CD14-positive monocyte (primary cell): ENCODE measurements at regions not wholly inside any gene's neighbourhood (a gene's known extent, or its start where the extent isn't known, plus 50 kb on each side); places are given as distances from the start of the nearest gene placed in this dataset.

Source experiments
- DNase-seq, 3 donors: peaks; one replicate each; pipeline ENCODE4 v3.0.0-alpha.2; 2011 to 2022
- H2AFZ ChIP-seq: 2 replicates; pipeline ENCODE4 v1.6.0; 2012; ENCODE audit warnings: mild to moderate bottlenecking, low read depth, low read length, inconsistent platforms; ENCODE audit not compliant: insufficient read depth, poor library complexity, severe bottlenecking
- H3K27ac ChIP-seq, 2 donors: 1 replicate in 1 of 2; 2 replicates in 1 of 2; pipeline ENCODE4 v1.5.1; 2012 to 2013; ENCODE audit warnings: low read length in 2 of 2, control low read depth in 1 of 2, inconsistent platforms in 1 of 2, low read depth in 1 of 2, mild to moderate bottlenecking in 1 of 2
- H3K27me3 ChIP-seq, 2 donors: one replicate each; pipeline versions ENCODE4 v1.6.0 to v1.6.1; 2011 to 2013; ENCODE audit warnings: low read length in 2 of 2; ENCODE audit not compliant: control insufficient read depth in 2 of 2, insufficient read depth in 2 of 2
- H3K36me3 ChIP-seq, 2 donors: replicated peaks in 1 of 2; 1 replicate in 1 of 2; 2 replicates in 1 of 2; pipeline versions ENCODE4 v1.5.1 to v1.6.1; 2012 to 2013; ENCODE audit warnings: low read length in 2 of 2, control low read depth in 1 of 2, inconsistent platforms in 1 of 2, mild to moderate bottlenecking in 1 of 2; ENCODE audit not compliant: insufficient read depth in 2 of 2, control insufficient read depth in 1 of 2
- H3K4me1 ChIP-seq, 2 donors: 1 replicate in 1 of 2; 2 replicates in 1 of 2; pipeline versions ENCODE4 v1.5.1 to v1.6.1; 2012 to 2013; ENCODE audit warnings: low read length in 2 of 2, control low read depth in 1 of 2, inconsistent platforms in 1 of 2, mild to moderate bottlenecking in 1 of 2, moderate library complexity in 1 of 2; ENCODE audit not compliant: insufficient read depth in 2 of 2, control insufficient read depth in 1 of 2
- H3K4me2 ChIP-seq: replicated peaks from 2 replicates; pipeline ENCODE3; 2012; ENCODE audit warnings: low read length, moderate library complexity, mild to moderate bottlenecking; ENCODE audit not compliant: poor library complexity, severe bottlenecking; ENCODE audit errors: extremely low read depth
- H3K4me3 ChIP-seq, 3 experiments: fragments of 200-600 bp in 1 of 3; sonication (generic) in 1 of 3; replicated peaks in 1 of 3; 1 replicate in 2 of 3; 2 replicates in 1 of 3; pipeline ENCODE4 v1.5.1; 2011 to 2013; ENCODE audit warnings: low read length in 3 of 3, mild to moderate bottlenecking in 3 of 3, control low read depth in 2 of 3, low read depth in 2 of 3, inconsistent platforms in 1 of 3, moderate library complexity in 1 of 3
- H3K79me2 ChIP-seq: 2 replicates; pipeline ENCODE4 v1.6.0; 2012; ENCODE audit warnings: mild to moderate bottlenecking, control low read depth, inconsistent platforms, low read length, moderate library complexity; ENCODE audit not compliant: insufficient read depth
- H3K9ac ChIP-seq: 2 replicates; pipeline ENCODE4 v1.6.0; 2017; ENCODE audit warnings: low read length, mild to moderate bottlenecking; ENCODE audit not compliant: insufficient read depth, poor library complexity, severe bottlenecking
- H3K9me3 ChIP-seq, 2 donors: replicated peaks in 1 of 2; 1 replicate in 1 of 2; 2 replicates in 1 of 2; pipeline versions ENCODE4 v1.5.1 to v1.6.1; 2012 to 2013; ENCODE audit warnings: low read length in 2 of 2, control low read depth in 1 of 2; ENCODE audit not compliant: control insufficient read depth in 1 of 2, insufficient read depth in 1 of 2
- H4K20me1 ChIP-seq: 2 replicates; pipeline ENCODE4 v1.6.0; 2012; ENCODE audit warnings: mild to moderate bottlenecking, low read length, control low read depth, moderate library complexity; ENCODE audit not compliant: insufficient read depth
- H3K27ac Mint-ChIP-seq, 7 donors: one replicate each; pipeline ENCODE4 v1.8.0; 2020; ENCODE audit warnings: mild to moderate bottlenecking in 7 of 7, mixed read lengths in 7 of 7, moderate library complexity in 6 of 7, inconsistent platforms in 2 of 7
- H3K27me3 Mint-ChIP-seq, 3 donors: one replicate each; pipeline ENCODE4 v1.8.0; 2021 to 2022; ENCODE audit warnings: low read depth in 3 of 3, mild to moderate bottlenecking in 3 of 3, mixed read lengths in 3 of 3, moderate library complexity in 3 of 3, inconsistent platforms in 1 of 3
- H3K36me3 Mint-ChIP-seq, 2 donors: one replicate each; pipeline ENCODE4 v1.8.0; 2020; ENCODE audit warnings: mixed read lengths in 2 of 2, inconsistent platforms in 1 of 2, mild to moderate bottlenecking in 1 of 2
- H3K4me1 Mint-ChIP-seq: one replicate; pipeline ENCODE4 v1.8.0; 2020; ENCODE audit warnings: mild to moderate bottlenecking, mixed read lengths
- H3K4me3 Mint-ChIP-seq, 2 donors: one replicate each; pipeline ENCODE4 v1.8.0; 2020; ENCODE audit warnings: mild to moderate bottlenecking in 2 of 2, mixed read lengths in 2 of 2, moderate library complexity in 1 of 2
- H3K9me3 Mint-ChIP-seq, 7 donors: one replicate each; pipeline ENCODE4 v1.8.0; 2020 to 2022; ENCODE audit warnings: mixed read lengths in 7 of 7, mild to moderate bottlenecking in 6 of 7, moderate library complexity in 6 of 7, inconsistent platforms in 2 of 7
- WGBS: methylation state at CpG from one replicate; pipeline ENCODE4 v1.1.5; 2013; ENCODE audit warnings: missing lambda C conversion rate; ENCODE audit not compliant: insufficient coverage; 5-methylcytosine and 5-hydroxymethylcytosine counted together
- intact Hi-C, 2 donors: fragments of 100-400 bp; cut with micrococcal nuclease; formaldehyde crosslinking; loops; one replicate each; pipeline versions ENCODE4 v1.15.0 to v1.15.1; 2023
- TF ChIP-seq, protein P1 (sequence below): fragments of 200-600 bp; IDR thresholded peaks from one replicate; pipeline ENCODE4 v1.8.0; 2022; ENCODE audit warnings: antibody characterized with exemption, mild to moderate bottlenecking

GRCh38 chr4:63618883-63619718, 790.1 kb downstream of the TECRL start:
- H2AFZ ChIP-seq = no peak overlapping the region
- no peak overlapping the region for H3K9ac ChIP-seq
- Mint-ChIP-seq H3K27ac (no peak overlapping the region), H3K4me1 (no peaks in the 10 kb centered on the region), H3K4me3 (no peak overlapping the region), H3K36me3 (no peaks in the 10 kb centered on the region), H3K9me3 (no peaks in the 10 kb centered on the region), H3K27me3 (no peaks in the 10 kb centered on the region)
- H3K27ac ChIP-seq = no peak overlapping the region
- H3K4me2 ChIP-seq = no peak overlapping the region
- no peaks in the 10 kb centered on the region for H3K9me3 ChIP-seq
- H3K79me2 ChIP-seq = no peaks in the 10 kb centered on the region
- no CpG with 5 or more reads among the region's 6 CpGs for WGBS
- intact Hi-C loops = no loop called here
- DNase-seq = no peak
- no peaks in the 10 kb centered on the region for H3K4me1 ChIP-seq
- TF ChIP-seq, protein P1, sequence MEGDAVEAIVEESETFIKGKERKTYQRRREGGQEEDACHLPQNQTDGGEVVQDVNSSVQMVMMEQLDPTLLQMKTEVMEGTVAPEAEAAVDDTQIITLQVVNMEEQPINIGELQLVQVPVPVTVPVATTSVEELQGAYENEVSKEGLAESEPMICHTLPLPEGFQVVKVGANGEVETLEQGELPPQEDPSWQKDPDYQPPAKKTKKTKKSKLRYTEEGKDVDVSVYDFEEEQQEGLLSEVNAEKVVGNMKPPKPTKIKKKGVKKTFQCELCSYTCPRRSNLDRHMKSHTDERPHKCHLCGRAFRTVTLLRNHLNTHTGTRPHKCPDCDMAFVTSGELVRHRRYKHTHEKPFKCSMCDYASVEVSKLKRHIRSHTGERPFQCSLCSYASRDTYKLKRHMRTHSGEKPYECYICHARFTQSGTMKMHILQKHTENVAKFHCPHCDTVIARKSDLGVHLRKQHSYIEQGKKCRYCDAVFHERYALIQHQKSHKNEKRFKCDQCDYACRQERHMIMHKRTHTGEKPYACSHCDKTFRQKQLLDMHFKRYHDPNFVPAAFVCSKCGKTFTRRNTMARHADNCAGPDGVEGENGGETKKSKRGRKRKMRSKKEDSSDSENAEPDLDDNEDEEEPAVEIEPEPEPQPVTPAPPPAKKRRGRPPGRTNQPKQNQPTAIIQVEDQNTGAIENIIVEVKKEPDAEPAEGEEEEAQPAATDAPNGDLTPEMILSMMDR = no peak
- H4K20me1 ChIP-seq = no peaks in the 10 kb centered on the region
- H3K36me3 ChIP-seq = no peaks in the 10 kb centered on the region
- H3K4me3 ChIP-seq = no peak overlapping the region
- H3K27me3 ChIP-seq = no peaks in the 10 kb centered on the region

GRCh38 chr4:63607169-63607872, 801.9 kb downstream of the TECRL start:
- H3K27ac ChIP-seq = no peak overlapping the region
- H4K20me1 ChIP-seq = no peaks in the 10 kb centered on the region
- no peaks in the 10 kb centered on the region for H3K9me3 ChIP-seq
- H3K79me2 ChIP-seq = no peaks in the 10 kb centered on the region
- H3K4me1 ChIP-seq = no peaks in the 10 kb centered on the region
- H3K4me2 ChIP-seq = no peak overlapping the region
- no peak overlapping the region for H3K4me3 ChIP-seq
- no peak for DNase-seq
- no peaks in the 10 kb centered on the region for H3K27me3 Mint-ChIP-seq
- H3K36me3 Mint-ChIP-seq = no peaks in the 10 kb centered on the region
- no peaks in the 10 kb centered on the region for H3K27me3 ChIP-seq
- H3K9me3 Mint-ChIP-seq = peaks cover 0 to 4% (median 0%) of the 10 kb centered on the region in 7 donors
- intact Hi-C loops = no loop called here
- no peak overlapping the region for H3K27ac Mint-ChIP-seq
- H3K4me1 Mint-ChIP-seq = no peaks in the 10 kb centered on the region
- TF ChIP-seq, protein P1 = no peak
- no peaks in the 10 kb centered on the region for H3K36me3 ChIP-seq
- no peak overlapping the region for H3K9ac ChIP-seq
- no peak overlapping the region for H2AFZ ChIP-seq
- no peak overlapping the region for H3K4me3 Mint-ChIP-seq
- 64% methylated on average over 7 of the region's 9 CpGs for WGBS
